Adipocyte (in vitro differentiated cells): ENCODE measurements at regions not wholly inside any gene's neighbourhood (a gene's known extent, or its start where the extent isn't known, plus 50 kb on each side); places are given as distances from the start of the nearest gene placed in this dataset.

Experiments
- DNase-seq: peaks from one replicate; pipeline ENCODE4 v3.0.0-alpha.2; 2015; ENCODE audit warnings: low read depth
- H3K27me3 ChIP-seq: replicated peaks from 2 replicates; pipeline ENCODE4 v1.7.0; 2013; ENCODE audit warnings: mild to moderate bottlenecking, low read length, moderate library complexity; ENCODE audit not compliant: control insufficient read depth, insufficient read depth
- H3K36me3 ChIP-seq: 2 replicates; pipeline ENCODE4 v1.7.0; 2013; ENCODE audit warnings: low read length, mild to moderate bottlenecking, moderate library complexity; ENCODE audit not compliant: control insufficient read depth, insufficient read depth, severe bottlenecking
- H3K4me1 ChIP-seq: 2 replicates; pipeline ENCODE4 v1.7.0; 2013; ENCODE audit warnings: mild to moderate bottlenecking, low read length, moderate library complexity; ENCODE audit not compliant: control insufficient read depth, insufficient read depth
- H3K4me3 ChIP-seq: 2 replicates; pipeline ENCODE4 v1.7.0; 2013; ENCODE audit warnings: mild to moderate bottlenecking, low read length, moderate library complexity
- H3K9ac ChIP-seq: 2 replicates; pipeline ENCODE4 v1.7.0; 2013; ENCODE audit warnings: mild to moderate bottlenecking, low read length, moderate library complexity
- H3K9me3 ChIP-seq: 2 replicates; pipeline ENCODE4 v1.7.0; 2013; ENCODE audit warnings: mild to moderate bottlenecking, low read length, moderate library complexity; ENCODE audit not compliant: control insufficient read depth

DNA sequence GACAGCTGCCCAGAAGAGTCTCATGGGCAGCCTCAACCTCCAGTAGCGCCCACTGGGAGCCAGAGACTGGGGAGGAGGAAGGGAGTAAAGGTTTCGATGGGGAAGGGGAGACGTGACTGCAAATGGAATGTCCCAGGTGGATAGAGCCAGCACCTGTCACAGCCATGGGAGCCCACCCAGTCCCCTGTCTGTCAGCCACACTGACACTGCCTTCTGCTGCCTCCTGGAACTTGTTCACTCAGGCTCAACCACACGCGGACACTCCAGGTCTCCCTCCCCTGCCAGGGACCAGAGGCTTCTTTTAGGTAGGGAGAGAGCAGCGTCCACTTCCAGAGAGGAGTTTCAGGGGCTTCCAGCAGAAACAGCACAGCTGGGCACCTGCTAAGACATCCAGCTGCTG, 346.3 kb downstream of the NPHP4 start:
- no peak overlapping the region for H3K9ac ChIP-seq
- H3K27me3 ChIP-seq, result no peaks in the 10 kb centered on the region
- no peaks in the 10 kb centered on the region for H3K4me1 ChIP-seq
- no peaks in the 10 kb centered on the region for H3K36me3 ChIP-seq
- peaks cover 23% of the 10 kb centered on the region for H3K9me3 ChIP-seq
- no peak for DNase-seq
- no peak overlapping the region for H3K4me3 ChIP-seq

DNA sequence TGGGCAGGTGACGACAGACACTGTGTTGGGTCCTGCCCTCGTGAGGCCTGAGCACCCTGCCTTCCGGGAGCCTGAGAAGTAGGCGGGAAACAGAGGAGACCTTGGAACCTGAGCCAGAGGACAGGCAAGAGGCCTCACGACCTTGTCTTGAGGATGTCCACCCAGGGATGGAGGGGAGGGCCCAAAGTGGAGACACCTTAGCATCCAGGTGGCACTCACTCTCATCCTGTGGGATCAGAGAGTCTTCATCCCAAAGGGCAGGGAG, 347.2 kb downstream of the NPHP4 start:
- Histone ChIP-seq H3K36me3 (no peaks in the 10 kb centered on the region), H3K4me1 (no peaks in the 10 kb centered on the region), H3K27me3 (peaks cover 3% of the 10 kb centered on the region), H3K4me3 (no peak overlapping the region), H3K9ac (no peak overlapping the region), H3K9me3 (peaks cover 23% of the 10 kb centered on the region)
- no peak for DNase-seq

DNA sequence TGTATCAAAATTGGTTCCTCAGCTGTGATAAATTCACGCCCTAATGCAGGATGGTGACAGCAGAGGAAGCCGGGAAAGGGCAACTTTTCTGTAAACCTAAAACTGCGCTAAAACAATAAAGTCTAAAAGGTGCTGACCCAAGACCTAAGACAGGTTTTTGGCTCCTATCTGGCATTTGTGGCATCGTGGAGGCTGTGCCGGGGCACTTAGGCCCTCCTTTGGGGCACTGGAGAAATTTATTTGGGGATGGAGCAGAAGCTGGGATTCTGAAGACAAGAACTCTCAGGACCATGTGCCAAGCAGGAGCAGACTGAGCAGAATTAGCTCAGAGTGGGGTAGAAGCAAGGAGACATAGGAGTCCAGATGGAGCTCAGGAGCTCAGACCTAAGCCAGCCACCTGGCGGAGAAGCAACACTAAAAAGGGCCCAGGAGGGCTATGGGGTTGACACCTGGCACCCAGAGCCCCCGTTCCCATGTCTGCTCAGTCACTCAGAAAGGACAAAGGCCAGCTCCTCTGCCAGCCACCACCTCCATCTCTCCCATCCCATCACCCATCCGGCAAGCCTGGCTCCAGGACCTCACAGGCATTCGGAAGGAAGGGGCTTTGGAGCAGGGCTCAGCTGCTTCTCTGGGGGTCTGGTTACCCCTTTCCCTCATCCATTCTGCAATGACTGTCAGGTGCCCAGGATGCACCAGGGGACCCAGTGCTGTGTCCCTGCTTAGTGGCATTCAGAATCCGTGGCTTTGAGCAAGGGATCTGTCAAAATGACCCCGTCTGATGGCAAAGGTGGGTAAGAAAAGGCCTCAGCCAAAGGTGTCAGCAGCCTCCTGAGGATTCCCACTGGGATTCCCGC, 347.7 kb downstream of the NPHP4 start:
- no peak overlapping the region for H3K9ac ChIP-seq
- no peaks in the 10 kb centered on the region for H3K4me1 ChIP-seq
- no peak overlapping the region for H3K4me3 ChIP-seq
- H3K27me3 ChIP-seq, result peaks cover 3% of the 10 kb centered on the region
- H3K9me3 ChIP-seq, result peaks cover 23% of the 10 kb centered on the region
- no peaks in the 10 kb centered on the region for H3K36me3 ChIP-seq
- no peak for DNase-seq

DNA sequence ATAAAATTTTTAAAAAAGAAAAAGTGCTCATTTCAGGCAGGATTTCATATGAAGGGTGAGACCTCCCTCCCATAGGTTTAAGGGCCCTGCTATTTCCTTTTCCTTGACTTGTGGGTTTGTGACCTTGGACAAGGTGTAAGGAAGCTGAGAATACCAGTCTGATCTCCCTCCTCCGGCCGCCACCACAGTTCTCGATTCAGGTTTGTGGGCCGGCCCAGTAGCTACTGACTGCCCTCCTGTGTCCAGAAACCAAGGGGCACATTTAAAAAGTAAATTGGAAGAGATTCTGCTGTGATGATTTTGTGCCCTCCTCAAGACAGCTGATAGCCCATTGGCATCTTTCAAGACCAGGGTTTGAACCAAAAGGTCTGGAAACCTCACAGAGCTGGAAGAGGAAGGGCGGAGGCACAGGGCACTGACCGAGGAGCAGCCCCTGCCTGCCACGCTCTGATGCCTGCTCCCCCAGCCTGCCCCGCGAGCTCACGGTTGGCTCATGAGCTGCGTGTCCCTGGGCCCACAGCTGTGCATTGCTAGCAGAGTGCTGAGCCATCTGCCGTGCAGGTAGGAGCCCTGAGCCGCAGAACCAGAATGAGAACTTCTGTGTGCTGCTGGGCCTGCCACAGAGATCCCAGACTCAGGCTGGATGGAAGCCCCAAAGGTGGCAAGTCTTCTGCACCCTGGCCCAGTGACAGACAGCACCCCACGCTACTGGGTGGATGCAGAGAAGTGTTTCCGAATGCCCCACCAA, 348.7 kb downstream of the NPHP4 start:
- no peak overlapping the region for H3K4me3 ChIP-seq
- H3K9me3 ChIP-seq, result peaks cover 23% of the 10 kb centered on the region
- no peak overlapping the region for H3K9ac ChIP-seq
- peaks cover 10% of the 10 kb centered on the region for H3K27me3 ChIP-seq
- DNase-seq, result no peak
- no peaks in the 10 kb centered on the region for H3K4me1 ChIP-seq
- no peaks in the 10 kb centered on the region for H3K36me3 ChIP-seq

DNA sequence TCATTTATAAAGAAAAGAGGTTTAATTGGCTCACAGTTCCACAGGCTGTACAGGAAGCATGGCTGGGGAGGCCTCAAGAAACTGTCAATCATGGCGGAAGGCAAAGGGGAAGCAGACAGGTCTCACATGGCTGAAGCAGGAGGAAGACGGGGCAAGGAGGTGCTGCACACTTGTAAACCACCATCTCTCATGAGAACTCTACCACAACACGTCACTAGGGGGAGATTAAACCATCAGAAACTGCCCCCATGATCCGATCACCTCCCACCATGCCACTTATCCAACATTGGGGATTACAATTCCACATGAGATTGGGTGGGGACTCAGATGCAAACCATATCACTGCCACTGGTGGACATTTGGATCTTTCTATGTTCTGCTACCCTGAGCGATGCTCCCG, 351.4 kb downstream of the NPHP4 start:
- Histone ChIP-seq H3K9ac (no peak overlapping the region), H3K36me3 (no peaks in the 10 kb centered on the region), H3K4me3 (no peak overlapping the region), H3K4me1 (no peaks in the 10 kb centered on the region), H3K9me3 (peaks cover 14% of the 10 kb centered on the region), H3K27me3 (peaks cover 18% of the 10 kb centered on the region)
- DNase-seq, result no peak

DNA sequence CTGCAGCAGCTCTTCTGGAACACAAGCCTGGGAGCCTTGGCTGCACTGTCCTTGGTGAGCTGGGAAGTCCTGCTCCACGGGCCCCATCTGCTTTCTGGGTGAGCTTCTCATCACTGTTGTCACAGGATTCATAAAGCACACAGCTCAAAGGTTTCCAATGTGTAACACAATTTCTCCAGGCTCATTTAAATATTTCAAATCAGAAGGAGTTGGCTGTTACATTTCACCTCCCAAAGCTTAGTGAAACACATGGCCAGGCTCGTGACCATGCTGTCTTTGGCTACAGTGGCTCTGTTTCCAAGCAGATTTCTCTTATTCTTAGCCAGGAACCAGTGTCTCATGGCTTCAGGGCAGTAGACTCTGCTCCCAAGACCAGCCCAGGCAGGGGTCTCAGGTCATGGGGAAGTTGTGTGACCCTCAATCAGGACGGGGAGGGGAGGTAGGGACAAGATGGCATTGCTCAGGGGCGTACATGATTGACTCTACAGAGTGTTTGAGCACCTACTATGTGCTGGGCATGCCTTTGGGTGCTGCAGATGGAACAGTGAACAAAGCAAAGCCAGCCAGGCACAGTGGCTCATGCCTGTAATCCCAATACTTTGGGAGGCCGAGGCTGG, 353.0 kb downstream of the NPHP4 start:
- Histone ChIP-seq H3K4me1 (no peaks in the 10 kb centered on the region), H3K9ac (no peak overlapping the region), H3K27me3 (peaks cover 24% of the 10 kb centered on the region), H3K4me3 (no peak overlapping the region), H3K36me3 (no peaks in the 10 kb centered on the region), H3K9me3 (no peaks in the 10 kb centered on the region)
- no peak for DNase-seq

DNA sequence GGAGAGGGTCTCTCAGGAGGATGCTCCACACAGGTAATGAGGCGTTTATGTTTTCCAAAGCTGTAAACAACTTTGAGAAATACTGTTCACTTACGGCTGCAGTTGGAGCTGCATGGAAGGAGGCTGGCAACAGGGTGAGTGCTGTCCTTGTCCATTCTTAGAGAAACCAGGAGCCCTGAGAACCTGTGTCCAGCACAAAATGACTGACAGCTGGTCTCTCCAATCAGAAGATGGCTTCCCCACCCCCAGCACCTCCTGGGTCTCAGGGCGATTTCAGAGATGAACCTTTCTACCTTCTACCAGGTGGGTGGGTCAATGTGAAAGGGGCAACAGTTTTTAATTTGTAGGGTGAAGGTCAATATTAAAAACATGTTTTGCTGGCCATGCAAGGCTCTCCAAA, 353.6 kb downstream of the NPHP4 start:
- DNase-seq, result no peak
- Histone ChIP-seq H3K4me1 (no peaks in the 10 kb centered on the region), H3K27me3 (peaks cover 24% of the 10 kb centered on the region), H3K4me3 (no peak overlapping the region), H3K9me3 (no peaks in the 10 kb centered on the region), H3K9ac (no peak overlapping the region), H3K36me3 (no peaks in the 10 kb centered on the region)

DNA sequence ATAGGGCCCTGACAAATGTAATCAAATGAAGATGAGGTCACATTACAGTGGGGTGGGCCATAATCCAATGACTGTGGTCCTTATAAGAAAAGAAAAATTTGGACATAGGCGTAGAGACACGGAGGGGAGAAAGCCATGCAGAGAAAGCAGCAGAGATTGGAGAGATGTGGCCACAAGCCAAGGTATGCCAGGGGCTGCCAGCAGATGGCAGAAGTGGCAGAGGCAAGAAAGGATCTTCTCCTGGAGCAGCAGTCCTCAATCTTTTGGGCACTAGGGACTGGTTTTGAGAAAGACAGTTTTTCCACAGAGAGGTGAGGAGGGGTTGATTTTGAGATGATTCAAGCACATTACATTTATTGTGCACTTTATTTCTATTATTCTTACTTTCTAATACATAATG, 355.1 kb downstream of the NPHP4 start:
- H3K9me3 ChIP-seq, result no peaks in the 10 kb centered on the region
- H3K4me3 ChIP-seq, result no peak overlapping the region
- H3K9ac ChIP-seq, result no peak overlapping the region
- no peaks in the 10 kb centered on the region for H3K36me3 ChIP-seq
- DNase-seq, result no peak
- H3K4me1 ChIP-seq, result no peaks in the 10 kb centered on the region
- peaks cover 24% of the 10 kb centered on the region for H3K27me3 ChIP-seq

DNA sequence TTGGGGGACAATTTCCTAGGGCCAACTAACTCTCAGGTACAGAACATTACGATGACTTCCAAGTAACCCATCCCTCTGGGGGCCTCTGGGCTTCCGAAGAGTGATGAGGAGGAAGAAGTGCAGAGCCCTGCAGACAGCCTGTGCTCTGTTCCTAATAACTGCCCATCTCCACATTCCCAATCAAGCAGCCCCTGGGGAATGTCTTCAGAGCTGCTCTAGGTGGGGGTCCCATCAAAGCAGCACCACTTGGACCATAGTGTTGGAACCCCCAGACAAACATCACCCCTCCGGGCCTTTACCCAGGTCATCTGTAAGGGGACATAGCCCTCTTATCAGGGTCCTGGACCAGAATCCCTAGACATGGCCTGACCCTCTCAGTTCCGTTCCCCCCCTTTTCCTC, 357.3 kb downstream of the NPHP4 start:
- Histone ChIP-seq H3K36me3 (no peaks in the 10 kb centered on the region), H3K9ac (no peak overlapping the region), H3K27me3 (peaks cover 20% of the 10 kb centered on the region), H3K9me3 (no peaks in the 10 kb centered on the region), H3K4me3 (no peak overlapping the region), H3K4me1 (no peaks in the 10 kb centered on the region)
- DNase-seq, result no peak

DNA sequence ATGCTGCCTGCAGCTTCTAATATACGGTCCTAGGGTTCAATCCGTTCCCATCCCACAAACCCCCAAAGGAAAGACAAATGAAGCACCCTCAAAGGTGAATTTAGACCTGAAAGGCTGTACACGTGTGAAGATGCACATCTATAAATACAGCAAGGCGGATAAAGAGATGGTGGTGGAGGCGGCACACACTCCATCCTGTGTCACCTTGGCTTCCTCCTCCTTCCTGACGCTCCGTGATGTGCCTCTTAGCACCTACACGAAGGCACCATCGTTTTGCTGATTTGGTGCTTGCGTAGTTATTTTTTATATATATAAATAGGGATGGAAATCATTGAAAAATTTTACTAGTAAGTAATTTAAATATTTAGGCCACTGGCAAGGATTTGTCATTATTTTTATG, 359.4 kb downstream of the NPHP4 start:
- Histone ChIP-seq H3K27me3 (peaks cover 14% of the 10 kb centered on the region), H3K4me1 (no peaks in the 10 kb centered on the region), H3K36me3 (no peaks in the 10 kb centered on the region), H3K9ac (no peak overlapping the region), H3K4me3 (no peak overlapping the region), H3K9me3 (peaks cover 1% of the 10 kb centered on the region)
- no peak for DNase-seq

DNA sequence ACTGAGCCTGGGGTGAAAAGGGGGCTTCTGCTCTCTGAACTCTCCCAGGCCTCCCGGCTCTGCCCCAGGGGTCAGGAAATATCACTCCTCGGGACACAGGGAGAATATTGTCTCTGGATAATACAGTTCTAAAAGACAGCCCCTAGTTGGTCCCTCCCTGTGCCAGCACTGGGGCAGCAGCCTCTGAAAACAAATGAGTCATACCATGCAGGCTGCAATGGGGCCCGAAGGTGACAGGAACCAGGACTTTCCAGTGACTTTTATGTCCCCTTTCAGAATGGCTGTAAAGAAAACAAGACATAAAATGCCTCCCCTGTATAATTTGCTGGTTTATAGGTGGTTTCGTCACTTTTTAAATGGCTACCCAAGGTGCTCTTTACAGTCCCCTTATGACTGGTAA, 360.0 kb downstream of the NPHP4 start:
- Histone ChIP-seq H3K27me3 (peaks cover 14% of the 10 kb centered on the region), H3K9ac (no peak overlapping the region)
- no peak for DNase-seq

More for the DNA sequence above, 360.0 kb downstream of the NPHP4 start:
- no peak overlapping the region for H3K4me3 ChIP-seq
- H3K4me1 ChIP-seq, result no peaks in the 10 kb centered on the region
- peaks cover 5% of the 10 kb centered on the region for H3K9me3 ChIP-seq
- H3K36me3 ChIP-seq, result no peaks in the 10 kb centered on the region
